Stimulated activated CD8-positive, alpha-beta memory T cell treated with anti-CD3 and anti-CD28 coated beads, Interleukin-4, amount 100 ng/mL, for 24 hours (primary cell): ENCODE measurements at regions not wholly inside any gene's neighbourhood (a gene's known extent, or its start where the extent isn't known, plus 50 kb on each side); places are given as distances from the start of the nearest gene placed in this dataset.

Source experiments
- DNase-seq: peaks from one replicate; pipeline ENCODE4 v3.0.0-alpha.2; 2020; ENCODE audit warnings: low read depth

DNA sequence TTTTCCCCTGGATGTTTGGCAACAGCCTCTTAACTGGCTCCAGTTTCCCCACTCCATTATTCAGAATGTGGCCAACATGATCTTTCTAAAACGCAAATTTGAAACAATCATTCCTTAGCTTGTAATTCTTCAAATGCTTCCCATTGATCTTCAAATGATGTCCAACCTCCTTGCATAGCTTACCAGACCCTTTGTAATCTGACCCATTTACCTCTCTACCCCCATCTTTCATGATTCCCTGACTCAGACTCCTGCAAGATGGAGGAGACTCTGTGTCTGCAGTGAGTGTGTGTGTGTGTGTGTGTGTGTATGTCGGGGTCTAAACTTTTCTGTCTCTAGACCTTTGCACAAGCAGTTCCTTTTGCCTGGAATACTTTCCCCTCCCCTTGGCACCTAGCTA is 515.7 kb upstream of the PROK2 start:
- DNase-seq: no peak

DNA sequence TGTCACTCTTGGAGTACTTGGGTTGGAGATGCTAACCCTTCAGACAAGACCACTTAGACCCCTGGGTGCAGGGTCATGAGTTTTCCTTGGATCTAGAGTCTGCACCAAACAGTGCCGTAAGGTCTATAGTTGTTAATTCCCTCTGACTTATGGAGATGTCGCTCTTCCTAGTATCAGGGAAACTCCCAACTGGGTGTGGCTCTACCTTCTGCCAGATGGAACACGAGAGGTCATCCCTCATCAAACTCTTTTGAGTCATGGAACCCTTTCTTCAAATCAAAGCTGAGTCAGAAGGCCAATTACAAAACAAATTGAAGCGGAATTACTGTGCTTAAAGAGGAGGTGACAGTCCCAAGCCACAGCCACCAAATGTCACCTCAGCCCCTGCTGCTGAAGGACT is 514.9 kb upstream of the PROK2 start:
- no peak for DNase-seq

DNA sequence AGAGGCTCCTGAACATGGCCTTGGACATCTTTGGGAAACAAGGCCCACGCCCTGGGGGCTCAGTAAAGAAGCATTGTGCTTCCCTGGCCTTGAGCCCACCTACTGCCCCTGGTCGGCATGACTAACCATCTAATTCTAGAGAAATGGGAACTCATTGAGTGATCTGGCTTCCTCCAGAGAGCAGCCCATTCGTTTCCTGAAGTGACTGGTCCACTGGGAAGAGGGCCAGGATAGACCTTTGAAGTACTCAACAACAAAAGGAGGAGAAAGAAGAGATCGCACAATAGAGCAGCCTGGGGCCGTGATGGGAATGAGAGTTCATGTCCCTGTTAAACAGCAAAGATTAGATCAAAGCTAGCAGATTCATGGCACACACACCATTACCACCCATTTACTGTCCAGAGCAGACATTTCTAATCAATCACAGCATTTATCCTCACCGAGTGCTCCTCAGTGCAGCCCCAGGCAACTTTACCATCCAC is 514.4 kb upstream of the PROK2 start:
- DNase-seq: no peak

DNA sequence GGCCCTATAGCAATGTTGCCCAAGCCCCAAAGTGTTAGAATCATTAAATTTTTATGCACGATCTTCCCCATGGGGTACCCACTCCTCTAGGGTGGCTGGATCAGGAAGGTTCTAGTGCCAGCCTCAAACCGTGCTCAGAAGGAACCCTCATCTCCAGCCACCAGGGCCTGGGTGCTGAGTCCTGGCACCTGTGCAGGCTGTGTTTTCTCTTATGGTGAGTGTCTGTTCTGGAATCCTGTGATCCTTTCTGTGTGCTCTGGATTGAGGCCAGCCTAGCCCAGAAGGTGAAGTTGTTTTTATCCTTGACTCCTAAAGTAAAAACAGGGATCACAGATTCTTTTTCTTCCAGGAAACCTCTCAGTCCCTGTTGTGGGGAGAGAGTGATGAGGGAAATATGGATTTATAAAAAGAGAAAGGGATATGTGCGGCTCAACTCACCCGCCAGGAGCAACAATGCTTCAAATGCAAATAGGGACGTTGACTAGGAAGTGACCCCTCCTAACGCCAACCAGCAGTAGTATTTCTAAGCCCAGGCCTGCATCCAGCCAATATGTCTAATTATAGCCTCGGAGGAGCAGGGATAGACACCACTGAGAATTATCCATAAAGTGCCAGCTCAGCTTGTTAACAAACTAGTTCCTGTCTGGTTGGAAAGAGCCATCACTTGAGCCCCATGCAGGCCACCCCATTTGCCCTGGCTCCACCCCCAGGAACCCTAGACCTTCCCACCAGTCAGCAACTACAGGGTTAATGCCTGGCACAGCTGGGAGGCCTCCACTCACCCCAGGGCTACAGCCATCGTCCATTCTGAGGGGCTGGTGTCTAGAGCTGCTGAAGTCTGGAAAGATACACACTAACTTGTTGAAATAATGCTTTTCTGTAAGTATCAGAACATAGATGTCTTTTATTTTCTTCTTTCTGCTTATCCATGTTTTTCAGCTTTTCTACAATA is 513.5 kb upstream of the PROK2 start:
- DNase-seq: no peak

DNA sequence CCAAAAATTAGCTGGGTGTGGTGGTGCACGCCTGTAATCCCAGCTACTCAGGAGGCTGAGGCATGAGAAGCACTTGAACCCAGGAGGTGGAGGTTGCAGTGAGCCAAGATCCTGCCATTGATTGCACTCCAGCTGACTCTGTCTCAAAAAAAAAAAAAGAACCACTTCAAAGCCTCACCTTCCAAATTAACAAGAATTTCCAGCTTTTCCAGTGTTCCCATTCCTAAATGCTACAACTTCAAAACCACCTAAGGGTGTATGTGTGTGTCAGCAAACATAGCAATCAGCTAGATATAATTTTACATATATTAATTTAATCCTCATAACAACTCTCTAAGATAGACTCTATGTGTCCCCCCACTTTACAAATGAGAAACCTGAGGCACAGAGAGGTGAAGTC is 512.5 kb upstream of the PROK2 start:
- no peak for DNase-seq

DNA sequence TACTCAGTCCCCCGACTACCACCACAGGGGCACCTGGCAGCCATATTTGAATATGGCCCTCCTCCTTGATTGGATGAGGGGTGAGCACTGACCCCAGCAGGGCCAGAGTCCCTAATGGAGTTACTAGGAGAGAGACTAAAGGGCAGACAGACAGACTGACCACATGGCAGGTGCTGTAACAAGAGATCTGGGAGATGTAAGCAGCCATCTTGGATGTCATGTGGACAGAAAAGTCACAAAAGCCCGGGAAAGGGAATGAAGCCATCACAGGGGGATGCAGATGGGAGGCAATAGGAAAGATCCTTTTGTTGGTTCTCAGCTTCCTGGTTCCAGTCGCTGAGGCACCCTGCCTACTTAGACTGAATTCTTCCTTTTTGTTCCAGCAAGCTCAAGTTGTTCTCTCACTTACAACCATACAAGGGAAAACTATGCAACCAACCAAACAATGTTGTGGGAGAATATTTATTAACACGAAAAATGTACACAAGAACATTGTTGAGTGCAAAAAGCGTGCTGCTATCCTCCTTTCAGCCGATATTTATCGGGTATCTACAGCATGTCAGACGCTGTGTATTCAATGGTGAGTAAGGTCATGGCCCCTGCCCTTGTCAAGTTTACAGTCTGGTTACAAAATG is 511.6 kb upstream of the PROK2 start:
- DNase-seq: no peak

DNA sequence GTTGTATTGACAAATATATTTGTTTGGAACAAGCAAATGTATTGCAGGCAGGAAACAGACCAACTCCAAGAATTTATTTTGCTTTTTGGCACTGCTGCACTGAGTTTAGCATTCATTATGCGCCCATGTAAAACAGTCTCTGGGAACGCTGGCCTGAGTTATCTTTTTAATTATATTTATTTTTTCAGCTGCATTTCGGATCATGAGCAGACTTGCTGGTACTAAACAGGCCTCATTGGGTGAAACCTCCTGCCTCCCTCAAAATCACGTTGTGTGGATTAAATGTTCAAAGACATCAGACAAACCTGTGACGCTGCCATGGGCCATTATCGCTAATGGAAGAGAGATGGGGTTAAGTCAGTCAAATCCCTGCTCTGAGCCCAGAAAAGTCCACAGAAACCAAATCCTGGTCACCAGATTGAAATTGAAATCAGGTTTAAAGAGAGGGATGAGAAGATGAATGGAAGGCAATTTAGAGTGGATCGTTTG is 511.1 kb upstream of the PROK2 start:
- DNase-seq: no peak

DNA sequence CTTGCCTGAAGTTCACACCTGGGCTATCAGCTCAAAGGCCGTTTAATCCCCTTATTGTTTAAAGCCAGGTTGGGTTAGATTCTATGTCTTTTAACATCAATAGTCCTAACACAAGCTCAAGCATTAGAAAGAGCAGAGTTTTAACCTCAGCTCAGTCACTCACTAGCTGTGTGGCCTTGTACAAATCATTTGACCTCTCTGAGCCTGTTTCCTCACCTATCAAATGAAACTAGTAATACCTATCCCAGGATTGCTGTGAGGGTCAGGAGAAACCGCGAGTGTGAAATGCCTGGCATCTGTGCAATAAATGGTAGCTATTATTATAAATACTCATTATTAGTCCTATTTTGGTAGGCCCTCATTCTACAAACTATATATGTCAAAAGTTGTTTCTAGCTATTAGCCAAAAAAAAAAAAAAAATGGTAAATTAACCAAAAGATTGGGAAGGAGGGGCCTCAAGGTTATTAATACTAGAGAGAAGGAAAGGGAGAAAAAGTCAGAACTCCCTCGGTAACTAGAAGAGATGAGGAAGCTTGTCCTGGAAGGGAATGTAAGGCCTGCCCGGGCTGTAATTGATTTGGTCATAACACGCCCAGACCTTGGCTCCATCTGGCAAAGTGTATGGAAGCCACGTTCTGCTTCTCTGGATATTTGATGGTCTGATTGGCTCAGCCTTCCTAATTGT is 510.5 kb upstream of the PROK2 start:
- no peak for DNase-seq

DNA sequence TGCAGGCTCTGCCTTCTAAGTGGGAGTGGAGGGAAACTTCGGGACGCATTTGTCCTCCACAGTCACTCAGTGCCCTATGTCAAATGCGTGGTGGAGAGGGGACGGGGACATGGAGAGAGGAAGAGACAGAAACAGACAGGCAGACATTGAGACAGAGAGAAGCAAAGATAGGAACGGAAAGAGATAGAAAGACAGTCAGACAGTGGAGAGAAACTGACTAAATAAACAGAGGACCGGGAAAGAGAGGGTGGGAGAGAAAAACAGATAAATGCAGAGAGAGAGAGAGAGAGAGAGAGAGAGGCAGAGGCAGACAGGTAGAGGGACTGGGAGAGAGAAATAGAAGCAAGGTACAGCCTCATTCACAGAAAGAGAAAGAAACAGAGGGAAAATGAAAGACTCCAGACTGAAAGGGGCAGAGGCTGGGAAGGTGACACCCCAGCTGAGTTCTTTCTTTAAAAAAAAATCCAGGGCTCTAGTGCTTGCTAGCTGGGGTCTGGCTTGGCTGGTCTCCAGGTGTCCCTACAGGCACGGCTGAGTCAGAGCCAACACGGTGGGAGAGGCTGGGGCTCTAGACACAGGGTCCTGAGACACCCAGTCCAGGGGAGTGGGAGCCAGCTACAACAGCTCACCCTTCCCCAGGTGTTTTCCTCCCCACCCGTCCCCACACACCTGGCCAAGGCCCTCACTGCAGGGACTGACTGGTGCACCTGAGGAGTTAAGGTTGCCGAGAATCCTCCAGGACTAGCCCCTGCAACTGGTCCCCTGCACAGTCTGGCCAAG is 506.1 kb upstream of the PROK2 start:
- no peak for DNase-seq

DNA sequence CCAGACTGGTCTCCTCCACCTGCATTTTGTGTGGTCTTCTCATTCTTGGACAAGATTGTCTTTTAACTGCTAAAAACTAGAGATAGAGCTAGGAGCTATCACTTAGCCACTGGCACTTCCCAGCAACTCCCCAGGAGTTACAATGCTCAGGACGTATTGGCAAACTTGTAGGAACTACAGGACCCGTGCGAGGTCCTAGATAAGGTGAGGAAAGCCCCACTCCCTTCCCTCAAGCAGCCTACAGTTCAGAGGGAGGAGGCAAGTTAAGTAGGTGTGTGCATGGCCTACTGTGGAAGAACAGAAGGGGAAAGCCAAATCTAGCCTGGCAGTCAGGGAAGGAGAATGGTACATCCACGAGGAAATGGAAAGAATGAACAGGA is 504.7 kb upstream of the PROK2 start:
- no peak for DNase-seq

DNA sequence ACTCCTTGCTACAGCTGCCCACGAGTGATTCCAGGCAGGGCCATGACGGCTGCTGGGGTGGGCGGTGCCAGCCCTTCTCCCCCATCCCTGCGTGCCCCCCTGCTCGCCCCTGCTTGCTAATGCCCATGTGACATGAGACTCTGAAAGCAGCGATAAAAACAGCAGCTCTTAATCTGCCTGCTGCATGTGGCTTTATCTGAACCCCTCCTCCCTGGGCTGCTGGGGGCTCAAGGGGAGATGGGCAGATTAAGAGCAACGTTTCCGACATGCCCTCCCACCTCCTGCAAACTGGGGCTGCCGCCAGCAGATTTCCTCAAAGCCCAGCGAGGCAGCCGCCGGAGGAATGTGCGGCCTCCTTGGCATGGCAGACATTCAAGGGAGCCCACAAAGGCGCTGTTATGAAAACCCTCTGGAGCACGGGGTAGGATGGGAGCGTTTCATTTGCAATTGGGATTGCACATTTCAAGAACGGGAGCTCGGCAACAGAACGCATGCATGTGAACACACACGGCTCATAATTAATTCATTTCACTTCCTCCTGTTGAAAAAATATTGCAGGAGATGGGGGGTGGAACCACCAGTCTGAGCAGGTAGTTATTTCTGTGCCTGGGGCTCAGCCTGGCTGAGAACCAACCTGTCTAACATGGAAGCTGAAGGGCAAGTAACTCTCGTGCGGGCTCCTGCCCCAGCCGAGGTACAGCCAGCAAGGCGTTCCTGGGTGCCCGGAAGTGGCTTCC is 504.2 kb upstream of the PROK2 start:
- no peak for DNase-seq

DNA sequence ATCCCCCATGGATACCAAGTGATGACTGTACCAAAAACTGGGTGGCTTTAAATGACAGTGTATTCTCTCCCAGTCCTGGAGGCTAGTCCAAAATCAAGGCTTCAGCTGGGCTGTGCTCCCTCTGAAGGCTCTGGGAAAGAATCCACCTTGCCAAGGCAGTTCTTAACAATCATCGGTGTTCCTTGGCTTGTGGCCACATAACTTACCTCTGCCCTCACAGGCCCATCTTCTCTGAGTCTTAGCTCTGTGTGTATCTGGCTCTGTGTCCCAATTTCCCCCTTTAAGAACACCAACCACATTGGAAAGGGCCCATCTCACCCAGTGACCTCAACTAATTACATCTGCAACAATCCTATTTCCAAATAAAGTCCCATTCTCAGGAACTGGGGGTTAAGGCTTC is 503.0 kb upstream of the PROK2 start:
- DNase-seq: no peak

DNA sequence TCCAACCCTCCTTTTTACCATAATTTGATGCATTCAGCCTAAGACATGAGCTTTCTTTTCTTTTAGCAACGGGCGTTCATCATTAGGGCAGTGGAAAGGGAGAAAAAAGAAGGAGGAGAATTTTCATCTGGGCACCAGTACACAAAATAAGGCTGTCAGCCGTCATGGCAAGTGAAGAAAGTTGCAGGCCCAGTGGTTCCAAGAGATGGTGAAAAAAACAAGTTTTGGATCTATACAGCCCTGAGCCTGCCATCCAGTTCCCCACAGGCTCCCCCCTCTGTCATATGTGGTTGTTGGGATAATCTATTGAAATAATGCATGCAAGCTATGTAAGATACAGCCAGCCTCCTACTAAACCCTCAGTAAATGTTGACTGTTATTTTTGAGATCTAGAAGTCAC is 500.6 kb upstream of the PROK2 start:
- DNase-seq: no peak

DNA sequence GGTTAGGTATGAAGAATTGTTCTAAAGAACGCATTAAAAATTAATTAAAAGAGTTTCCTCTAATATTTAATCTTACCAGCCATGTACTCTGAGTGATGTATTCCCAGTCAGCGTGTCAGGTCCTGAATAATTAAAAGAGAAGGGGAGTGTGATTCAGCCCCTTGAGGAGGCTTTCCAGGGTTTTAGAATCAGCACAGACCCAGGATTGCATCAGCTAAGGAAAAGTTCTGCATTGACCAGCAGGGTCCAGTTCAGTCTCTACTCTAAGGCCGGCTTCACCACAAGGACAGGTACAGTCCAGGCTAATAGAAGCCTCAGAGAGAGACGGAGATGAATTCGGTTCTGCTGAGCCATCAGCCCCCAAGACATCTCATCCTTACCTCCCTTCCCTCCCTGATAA is 499.5 kb upstream of the PROK2 start:
- DNase-seq: no peak

DNA sequence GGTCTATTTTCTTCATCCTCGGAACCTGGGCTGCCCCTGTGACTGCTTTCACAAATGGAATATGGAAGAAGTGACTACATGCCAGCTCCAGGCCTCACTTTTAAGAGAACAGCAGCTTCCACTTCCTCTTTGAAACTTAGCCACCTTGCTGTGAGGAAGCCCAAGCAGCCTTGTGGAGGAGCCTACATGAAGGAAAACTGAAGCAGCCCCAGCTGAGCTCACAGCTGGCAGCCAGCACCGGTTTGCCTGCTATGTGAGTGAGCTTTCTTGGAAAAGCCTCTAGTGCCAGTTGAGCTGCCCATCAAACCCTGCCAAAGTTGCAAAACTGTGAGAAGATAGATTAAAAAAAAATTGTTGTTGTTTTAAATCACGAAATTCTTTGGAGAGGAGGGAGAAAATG is 498.0 kb upstream of the PROK2 start:
- DNase-seq: no peak

DNA sequence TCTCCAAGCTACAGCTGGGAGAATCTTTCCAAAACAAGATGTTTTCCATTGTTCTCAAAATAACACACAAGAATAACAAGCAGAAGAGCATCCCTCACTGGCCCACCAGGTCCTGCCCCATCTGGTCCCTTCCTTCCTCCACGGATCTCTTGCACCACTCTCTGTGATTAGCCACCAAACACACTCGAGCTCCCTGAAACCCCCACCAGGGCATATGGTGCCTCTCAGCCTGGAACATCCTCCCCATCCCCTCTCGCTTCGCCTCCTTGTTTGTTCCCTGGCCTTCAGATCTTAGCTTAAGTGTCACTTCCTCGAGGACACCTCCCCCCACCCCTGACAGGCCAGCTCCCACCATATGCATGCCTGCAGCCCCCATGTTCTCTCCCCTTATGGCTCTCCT is 496.6 kb upstream of the PROK2 start:
- no peak for DNase-seq

DNA sequence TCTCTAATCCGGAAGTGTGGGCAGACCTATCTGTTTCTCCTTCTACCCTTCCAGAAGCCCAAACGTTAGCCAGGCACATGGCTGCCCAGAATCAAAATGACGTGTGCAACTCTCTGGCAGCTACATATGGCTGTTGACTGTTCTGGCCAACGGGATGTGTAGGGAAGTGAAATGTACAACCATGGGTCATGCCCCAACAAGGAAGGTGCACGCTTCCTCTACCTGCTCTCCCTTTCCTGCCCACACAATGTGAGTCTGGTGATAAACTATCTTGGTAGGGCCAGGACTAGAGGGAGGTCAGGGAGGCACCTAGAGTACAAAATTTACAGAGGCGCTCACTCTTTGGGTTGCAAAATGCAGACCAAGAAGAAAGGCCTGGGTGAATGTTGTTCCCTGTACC is 495.9 kb upstream of the PROK2 start:
- no peak for DNase-seq

DNA sequence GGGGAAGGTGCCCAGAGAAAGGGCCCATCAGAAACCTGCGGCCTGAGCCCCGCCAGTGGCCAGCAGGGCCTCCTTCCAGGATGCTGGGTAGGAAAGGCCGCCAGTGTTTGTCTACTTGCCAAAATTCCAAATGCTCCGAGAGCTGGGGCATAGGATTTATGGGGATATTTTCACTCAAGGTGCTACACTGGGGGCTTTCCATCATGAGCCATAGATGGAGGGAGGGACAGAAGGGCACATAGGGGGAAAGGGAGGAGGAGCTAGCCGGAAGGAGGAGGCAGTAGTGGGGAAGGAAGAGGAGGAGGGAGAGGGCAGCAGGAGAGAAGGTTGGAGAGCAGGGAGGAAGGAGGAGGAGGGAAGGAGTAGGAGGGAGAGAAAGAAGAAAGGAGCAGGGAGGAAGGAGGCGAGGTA is 494.7 kb upstream of the PROK2 start:
- no peak for DNase-seq

DNA sequence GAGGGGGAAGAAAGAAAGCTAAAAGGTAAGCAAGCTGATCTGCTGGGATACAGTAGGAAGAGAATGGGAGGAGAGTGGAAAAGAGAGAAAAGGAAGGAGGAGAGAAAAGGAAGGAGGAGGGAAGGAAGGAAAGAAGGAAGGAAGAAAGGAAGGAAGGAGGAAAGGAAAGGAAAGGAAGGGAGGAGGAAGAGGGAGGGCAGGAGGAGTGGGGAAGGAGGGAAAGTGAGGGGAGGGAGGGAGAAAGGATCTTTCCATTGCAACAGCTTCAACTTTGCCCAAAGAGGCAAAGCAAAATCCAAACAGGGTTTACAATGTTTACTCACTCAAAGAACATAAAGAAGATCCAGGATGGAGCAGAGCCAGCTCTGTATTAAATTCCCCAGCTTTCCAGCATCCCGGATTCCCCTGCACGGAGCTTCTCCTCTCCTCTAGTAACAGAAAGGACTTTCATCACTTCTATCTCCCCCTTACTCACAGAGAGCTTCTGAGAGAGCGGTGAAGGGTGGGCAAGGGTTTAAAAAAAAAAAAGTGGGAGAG is 494.2 kb upstream of the PROK2 start:
- no peak for DNase-seq

DNA sequence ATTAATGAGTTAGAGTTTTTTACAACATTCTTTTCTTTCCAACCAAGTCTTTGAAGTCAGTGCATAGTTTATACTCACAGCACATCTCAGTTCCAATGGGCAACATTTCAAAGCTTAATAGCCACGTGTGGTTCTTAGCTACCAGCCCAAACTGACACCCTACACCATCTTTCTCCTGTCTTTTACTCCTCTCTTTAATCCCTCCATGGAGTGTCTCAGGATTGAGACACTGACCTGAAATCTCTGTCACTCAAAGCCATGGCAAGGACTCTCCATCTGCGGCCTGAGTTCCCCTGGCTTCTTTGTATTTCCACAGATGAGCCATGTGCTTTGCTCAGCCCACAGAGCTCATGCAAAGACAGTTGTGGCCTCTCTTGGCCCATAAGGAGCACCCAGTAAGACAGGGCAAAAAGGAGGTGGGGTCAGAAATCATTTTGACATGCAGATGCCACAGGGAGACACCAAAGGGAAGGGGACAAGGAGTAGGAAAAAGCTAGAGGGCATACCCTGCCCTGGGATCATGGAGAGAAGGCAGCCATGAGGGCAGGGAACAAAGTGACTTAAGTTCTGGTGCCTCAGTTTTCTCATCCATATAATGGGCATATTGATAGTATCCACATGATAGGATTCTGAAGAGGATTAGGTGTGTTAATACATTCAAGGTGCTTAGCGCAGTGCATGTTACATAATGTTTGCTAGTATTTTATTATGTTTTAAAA is 493.6 kb upstream of the PROK2 start:
- DNase-seq: no peak
